ENCODE measurements at regions not wholly inside any gene's neighbourhood (a gene's known extent, or its start where the extent isn't known, plus 50 kb on each side); places are given as distances from the start of the nearest gene placed in this dataset.
"Not testable (repeated sequence)": the region's sequence is repeated elsewhere in the genome, so short reads cannot be mapped to it uniquely, and the experiment has no call there.

DNA sequence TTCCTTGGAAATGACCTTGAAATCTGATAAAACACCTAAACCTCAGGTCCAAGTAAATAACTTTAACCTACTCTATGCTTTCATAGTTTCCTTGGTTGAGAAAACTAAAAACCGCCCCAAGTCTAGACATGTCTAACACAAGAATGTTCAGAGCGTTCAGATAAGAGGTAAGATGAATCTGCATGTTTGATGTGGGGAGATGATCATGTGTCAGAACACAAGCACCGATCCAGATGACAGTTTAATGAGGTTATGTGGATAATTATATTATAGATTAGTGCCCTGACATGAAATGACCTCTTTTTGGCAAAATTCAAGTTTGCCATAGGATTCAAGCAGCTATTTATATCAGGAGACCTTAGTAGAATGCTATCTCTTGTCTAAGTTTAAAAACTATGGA lies 729.8 kb upstream of the SOX11 start:
- no peak for DNase-seq

DNA sequence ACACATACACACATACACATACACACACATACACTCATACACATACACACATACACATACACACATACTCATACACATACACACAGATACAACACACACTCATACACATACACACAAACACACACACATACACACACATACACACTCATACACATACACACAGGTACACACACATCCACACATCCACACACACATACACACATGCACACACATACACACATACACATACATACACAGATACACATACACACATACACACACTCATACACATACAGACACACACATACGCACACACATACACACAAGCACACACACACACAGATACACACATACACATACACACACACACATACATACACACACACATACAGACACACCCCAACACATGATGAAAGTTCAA lies 729.1 kb upstream of the SOX11 start:
- no peak for DNase-seq

DNA sequence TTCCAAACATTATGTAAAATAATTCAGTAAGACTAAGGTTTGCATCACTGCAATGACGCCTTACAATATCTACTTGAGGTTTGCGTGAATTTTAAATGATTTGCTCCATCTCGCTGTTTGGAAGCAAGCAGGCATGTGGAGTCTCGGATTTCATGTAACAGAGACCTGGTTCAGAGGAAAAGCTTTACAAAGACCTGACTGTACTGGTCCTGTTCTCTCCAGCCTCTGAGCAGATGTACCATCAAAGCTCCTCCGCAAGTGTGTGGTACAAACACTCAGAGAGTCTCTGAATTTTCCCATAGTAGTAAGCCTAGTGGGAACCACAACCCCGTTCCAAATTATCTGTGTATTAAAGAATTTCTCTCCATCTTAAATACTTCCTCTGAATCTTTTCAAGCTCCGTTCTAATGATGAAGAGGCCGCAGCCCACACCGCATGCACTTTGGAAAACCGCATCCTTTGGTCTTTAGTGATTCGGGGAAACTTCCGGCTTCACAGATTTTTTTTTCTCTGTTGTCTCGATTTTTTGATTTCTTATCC lies 728.1 kb upstream of the SOX11 start:
- no peak for DNase-seq

DNA sequence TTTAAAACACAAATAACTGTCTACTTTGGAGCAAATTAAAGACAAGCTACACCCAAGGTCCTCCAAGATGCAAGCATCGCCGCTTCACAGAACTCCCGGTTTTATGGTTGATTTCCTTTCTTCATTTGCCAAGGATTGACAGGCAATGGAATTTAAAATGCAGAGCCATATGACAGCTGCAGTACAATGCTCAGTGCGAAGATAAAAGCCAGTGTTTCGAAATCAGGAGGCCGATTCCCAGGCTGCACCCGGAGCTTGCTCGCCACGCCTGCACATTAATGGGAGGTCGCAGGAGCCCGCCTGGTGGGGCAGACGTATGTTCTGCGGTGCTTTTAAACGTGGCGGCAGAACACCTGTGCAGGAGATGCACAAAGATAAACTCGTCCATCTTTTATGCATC lies 727.6 kb upstream of the SOX11 start:
- DNase-seq: no peak

DNA sequence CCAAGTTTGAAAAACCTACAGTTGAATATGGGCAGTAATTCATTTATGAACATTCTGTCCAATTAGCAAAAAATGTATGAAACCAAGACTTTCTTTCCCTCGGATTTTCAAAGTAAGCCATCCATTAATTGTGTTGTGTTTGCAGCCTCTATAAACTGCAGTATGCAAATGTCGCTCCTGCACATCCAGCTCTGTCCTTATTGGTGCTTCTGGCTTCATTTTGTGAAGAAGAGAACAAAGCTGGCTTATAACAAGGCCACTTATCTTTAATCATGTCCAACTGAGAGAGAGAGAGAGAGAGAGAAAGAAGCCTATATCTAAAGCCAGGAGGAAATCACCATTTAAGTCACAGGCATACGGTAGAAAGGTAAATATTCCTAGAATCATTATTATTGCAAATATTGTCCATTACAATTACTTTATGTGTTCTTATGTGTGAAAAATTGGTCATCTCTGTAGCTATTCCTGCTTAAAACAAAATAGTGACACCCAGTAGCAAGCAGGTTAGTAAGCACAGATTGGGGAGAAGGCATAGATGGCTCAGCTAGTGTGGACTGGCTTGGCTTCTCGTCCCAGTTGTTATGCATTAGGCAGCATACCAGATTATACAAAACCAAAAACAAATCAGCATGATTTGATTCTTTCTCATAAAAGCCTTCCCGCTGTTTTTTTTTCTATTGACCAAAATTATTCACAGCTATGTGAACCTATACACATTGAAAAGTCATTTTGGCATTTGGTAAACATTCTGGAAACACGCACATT lies 726.4 kb upstream of the SOX11 start:
- no peak for DNase-seq

DNA sequence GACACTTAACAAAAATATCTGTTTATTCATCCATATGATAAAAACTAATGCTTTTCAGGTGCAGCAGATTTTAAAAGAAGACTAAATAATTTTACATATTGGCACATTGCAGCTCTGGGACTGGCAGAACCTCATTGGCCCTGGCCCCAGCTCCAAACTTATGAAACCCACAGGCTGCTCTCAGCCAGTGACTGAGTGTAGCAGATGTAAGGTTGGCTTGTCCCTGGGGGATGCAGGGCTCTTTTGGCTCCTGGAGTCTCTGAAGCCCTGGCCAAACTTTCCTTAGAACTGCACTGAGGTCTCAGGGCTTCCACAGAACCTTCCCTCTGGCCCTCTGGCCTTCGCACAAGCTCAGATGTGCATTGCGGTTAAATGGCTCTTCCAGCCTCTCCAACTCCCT lies 725.0 kb upstream of the SOX11 start:
- DNase-seq: no peak

DNA sequence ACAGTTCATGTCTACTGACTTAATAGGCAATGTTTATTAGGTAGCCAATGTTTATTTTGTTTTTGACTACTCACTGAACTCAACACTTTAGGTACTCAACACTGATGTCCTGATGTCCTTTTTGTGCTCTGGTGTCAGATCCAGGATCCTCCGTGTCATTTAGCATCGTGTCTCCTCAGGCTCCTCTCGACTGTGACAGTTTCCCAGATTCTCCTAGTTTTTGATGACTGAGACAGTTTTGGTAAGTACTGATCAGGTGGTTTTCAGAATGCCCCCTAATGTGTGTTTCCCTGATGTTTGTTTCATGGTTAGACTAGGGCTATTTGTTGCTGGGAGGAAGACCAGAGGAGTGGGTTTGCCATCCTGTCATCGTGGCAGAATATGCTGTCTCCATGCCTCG lies 719.7 kb upstream of the SOX11 start:
- DNase-seq: no peak

DNA sequence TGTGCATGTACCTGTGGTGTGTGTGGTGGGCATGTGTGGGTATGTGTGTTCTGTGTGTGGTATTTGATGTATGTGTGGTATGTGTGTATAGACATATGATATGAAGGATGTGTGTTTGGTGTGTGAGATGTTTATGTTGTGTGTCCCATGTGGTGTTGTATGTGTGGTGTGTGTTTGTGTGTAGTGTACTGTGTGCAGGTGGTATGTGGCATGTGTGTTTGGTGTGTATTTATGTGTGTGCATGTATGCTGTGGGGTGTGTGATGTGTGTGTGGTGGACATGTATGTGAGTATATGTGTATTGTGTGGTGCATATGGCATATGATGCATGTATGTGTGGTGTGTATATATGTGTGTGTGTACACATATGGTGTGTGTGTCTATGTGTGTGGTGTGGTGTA lies 718.8 kb upstream of the SOX11 start:
- DNase-seq: no peak

DNA sequence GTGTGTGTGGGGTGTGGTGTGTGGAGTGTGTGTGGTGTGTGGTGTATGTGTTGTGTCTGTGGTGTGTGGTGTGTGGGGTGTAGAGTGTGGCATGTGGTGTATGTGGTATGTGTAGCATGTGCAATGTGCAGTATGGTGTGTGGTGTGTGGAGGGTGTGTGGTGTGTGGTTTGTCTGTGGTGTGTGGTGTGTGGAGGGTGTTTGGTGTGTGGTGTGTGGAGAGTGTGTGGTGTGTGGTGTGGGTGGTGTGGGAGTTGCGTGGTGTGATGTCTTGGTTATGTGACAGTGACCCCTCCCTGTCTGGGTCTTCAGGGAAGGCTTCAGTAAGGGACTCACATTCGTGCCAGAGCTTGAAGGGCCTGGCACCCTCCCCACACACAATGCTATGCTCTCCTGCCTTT lies 718.2 kb upstream of the SOX11 start:
- DNase-seq: no peak

DNA sequence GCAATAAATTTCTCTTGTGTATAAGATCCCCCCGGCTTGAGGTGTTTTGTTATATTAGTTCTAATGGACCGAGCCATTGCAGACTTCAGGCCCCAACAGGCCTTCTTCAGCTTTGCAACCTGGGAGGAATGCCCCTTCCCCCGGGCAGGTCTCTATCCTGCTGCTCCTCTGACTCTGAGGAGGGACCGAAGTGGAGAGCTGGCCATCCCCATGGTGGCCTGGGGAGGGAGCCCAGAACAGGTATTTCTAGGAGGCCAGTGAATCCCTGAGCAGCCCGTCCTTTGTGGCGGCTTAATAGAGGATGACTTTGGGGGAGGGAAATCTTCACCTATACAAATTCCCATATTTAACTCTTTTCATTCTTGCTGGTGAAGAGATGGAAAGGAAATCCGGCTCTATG lies 715.8 kb upstream of the SOX11 start:
- DNase-seq: no peak

DNA sequence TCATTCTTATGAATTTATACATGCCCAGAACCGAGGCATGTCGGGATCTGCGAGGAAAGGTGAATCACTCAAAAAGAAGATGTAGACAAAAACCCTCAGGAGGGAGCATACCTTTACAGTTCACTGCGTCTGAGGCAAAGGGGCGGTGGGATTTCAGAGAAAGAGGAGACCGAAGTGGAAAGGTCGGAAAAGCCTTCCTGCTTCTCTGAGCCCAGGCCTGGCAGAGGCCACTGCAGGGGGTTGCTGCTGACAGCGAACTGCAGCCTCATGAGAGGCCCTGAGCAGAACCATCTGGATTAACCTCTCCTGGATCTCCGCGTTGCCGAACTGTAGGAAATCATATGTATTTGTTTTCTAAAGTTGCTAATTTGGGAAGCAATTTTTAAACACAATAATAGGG lies 713.1 kb upstream of the SOX11 start:
- no peak for DNase-seq

DNA sequence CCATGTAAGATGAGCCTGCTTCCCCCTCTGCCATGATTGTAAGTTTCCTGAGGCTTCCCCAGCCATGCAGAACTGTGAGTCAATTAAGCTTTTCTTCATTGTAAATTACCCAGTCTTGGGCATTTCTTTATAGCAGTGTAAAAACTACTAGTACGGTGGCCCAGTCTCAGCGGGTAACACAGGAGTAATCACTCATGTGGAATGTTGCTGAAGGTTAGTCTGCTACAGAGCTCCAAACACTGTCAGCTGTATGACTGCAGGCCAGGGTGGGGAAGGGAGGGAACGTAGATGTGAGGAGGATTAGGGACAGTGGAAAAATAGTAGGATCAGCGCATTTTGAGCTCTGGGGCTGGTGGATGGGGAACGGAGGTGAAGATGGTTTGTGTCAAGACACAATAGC lies 711.2 kb upstream of the SOX11 start:
- no peak for DNase-seq

DNA sequence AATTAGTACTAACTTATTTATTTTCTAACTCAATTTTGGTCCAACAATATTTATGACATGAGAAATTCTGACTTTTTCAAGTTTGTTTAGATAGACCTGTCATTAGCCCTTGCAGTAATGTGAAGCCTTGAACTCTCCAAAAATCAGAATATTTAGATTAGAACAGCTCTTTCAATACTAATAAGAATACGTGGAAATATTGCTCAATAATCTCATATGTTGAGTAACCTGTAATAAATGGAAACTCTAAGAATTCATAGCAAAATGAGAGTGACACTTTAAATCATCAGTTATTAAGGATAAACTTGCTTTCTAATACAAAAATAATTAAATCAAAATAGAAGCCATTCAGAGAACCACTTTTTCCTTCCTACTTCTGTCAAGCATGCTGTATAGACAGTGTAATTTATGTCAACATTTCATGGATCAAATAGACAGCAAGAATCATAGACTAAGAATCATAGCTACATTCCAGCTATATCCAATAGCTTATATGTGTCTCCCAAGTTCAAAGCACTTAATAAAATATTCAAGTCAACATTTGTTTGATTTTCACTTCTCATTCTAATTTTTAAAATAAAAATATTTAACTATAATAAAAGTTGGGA lies 710.3 kb upstream of the SOX11 start:
- DNase-seq: no peak

DNA sequence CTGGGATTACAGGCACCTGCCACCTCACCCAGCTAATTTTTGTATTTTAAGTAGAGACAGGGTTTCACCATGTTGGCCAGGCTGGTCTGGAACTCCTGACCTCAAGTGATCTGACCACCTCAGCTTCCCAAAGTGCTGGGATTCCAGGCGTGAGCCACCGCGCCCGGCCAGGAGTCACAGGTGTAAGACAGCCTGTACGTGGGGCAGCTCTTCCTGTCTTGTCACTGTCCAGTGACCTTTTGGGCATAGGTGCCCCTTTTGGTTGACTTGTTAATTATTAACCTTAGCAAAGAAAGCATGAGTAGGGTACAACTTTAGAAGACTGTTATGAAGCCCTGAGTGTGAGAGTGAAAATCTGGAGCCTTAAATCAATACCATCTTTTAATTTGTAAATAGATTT lies 703.7 kb upstream of the SOX11 start:
- DNase-seq: not testable (repeated sequence)

DNA sequence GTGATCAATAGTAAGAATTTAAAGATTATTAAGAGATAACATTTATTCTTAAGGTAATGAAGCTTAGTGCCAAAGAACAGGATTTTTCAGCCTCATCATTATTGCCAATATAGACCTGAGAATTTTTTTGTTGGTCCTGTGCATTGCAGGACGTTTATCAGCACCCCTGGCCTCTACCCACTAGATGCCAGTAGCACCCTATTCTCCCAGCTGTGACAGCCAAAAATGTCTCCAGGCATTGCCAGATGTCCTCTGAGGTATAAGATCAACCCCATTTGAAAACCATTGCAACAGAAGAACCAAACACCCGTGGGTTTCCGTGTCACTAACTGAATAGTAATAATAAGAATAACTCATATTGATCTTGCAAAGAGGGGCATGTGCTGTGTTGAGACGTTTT lies 700.0 kb upstream of the SOX11 start:
- DNase-seq: no peak

DNA sequence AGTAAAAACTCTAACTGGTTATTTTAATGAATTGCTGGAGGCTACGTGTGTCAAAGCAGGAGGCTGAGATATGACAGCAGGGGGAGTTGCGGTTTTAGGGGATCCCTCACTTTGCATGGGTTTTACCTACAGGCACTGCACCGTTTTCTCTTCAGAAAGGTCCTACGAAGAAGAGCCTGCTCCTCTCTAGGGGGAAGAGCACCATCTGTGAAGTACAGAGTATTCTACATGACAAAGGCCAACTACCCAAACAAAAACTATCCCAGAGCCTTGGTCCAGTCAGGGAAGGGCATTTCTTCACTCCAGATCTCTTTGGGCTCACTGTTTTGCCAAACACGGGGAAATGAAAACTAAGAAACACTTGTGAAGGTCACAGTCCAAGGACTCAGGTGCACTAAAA lies 696.7 kb upstream of the SOX11 start:
- no peak for DNase-seq

DNA sequence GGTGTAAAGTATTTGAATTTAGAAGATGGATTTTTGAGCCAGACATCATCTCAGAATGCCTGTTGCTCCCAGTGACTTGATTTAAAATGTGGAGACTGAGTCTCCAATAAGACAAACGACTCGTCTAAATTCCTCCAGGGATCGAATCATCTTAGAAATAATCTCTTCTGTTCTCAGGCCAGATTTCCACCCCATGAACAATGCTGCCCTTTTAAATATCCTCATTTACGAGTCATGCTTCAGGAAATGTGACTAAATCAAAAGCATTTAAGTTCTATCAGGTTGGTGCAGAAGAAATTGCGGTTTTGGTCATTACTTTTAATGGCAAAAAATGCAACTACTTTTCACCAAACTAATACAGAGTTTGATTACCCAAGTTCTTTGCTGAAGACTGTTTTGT lies 684.6 kb upstream of the SOX11 start:
- no peak for DNase-seq

DNA sequence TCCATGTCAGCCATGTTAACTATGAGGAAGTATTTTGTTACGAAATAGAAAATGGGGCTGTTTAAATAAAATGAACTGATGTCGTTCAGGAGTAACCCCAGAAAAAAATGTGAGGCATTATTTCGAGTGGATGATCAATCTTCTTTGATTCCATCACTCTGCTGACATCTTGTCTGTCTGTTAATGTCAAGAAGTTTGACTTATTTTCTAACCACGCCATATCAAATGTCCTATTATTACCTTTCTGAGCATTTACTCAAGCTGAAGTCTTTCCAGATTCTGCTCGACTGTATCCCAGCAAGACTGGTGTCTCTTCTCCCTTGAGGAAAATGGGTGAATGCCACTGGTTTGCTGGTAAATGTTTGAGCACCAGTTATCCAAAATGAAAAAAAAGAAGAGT lies 672.9 kb upstream of the SOX11 start:
- DNase-seq: no peak

DNA sequence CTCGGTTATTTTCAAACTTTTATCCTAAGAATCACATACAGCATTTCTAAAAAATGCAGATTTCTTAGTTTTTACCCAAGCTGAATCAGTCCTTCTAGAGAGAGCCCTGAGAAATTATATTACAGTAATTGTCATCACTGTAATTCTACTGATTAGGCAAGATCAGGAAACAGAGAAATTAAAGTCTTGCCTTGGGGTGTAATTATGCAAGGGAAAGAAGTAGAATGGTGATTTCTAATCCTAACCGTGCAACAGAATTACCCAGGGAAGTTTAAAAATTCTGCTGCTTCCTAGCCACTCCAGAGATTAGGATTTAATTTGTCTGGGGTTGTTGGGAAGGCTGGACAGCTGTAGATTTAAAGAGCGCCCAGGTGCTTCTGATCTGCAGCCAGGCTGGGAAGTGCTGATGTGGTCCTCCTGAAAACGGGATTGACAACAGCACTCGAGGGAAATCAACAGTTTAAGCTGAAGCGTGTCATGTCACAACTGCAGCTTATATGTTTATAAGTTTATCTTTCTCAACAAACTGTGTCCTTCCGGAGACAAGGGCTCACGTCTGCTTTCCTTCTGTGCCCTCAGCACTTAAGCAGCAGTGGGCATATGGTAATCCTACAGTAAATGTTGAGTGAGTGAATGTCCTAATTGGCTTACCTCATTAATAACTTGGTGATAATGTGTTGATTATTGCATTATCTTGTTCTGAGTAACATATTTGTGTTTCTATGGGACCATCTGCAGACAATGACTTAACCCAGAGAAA lies 671.9 kb upstream of the SOX11 start:
- no peak for DNase-seq

DNA sequence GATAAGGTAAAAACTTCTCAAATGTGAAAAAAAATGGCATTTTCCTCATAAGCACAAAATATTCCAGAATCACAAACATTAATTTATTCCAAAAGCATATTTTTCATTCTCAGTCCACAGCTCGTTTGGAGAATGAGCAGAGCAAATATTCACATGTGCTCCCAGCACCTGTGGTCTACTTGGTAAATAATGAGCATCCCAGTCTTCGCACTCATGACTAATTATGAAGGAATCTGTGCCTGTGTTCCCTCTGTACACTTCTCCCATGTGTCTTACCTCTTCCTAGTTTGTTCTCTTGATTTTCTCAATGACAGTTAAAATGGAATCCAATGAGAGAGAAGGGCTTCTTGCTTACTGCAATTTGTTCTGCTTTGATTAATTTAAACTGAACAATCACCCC lies 671.0 kb upstream of the SOX11 start:
- DNase-seq: no peak

DNA sequence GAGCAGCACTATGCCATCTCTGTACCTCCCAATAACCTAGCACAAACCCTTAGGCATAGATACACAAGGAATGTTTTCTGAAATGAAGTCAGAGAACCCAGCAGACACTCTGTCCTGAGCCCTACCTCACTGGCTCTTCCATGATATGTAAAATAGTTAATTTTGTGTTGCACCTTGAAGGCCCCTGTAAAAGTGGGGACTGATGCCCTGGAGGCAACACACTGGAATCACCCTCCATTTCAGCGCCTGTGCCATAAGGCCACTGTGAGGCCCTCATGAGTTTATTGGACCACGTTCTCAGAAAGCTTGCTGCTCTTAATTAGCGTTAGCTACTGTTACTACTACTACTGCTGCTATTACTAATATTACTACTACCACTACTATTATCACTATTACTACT lies 670.1 kb upstream of the SOX11 start:
- no peak for DNase-seq

DNA sequence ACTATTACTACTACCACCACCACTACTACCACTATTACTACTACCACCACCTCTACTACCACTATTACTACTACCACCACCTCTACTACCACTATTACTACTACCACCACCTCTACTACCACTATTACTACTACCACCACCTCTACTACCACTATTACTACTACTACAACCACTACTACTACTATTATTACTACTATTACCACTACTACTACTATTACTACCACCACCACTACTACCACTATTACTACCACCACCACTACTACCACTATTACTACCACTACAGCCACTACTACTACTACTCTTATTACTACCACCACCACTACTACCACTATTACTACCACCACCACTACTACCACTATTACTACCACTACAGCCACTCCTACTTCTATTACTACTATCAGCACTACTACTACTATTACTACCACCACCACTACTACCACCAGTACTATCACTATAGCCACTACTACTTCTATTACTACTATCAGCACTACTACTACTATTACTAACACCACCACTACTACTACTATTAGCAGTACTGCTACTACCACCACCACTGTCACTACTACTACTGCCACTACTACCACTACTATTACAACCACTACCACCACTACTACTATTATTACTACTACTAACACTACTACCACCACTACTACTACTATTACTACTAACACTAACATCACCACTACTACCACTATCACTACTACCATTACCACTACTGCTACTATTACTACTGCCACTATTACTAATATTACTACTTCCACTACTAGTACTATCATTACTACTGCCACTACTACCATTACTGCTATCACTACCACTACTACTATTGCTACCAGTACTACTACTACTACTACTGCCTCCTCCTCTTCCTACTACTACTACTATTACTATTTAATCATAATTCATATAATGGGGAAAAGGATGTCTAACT lies 669.2 kb upstream of the SOX11 start:
- DNase-seq: not testable (repeated sequence)
